Ammon's horn (tissue), 1 donor: ENCODE measurements at regions not wholly inside any gene's neighbourhood (a gene's known extent, or its start where the extent isn't known, plus 50 kb on each side); places are given as distances from the start of the nearest gene placed in this dataset.

Experiments used
- DNase-seq: peaks from one replicate; pipeline ENCODE4 v3.0.0-alpha.2; 2016; ENCODE audit warnings: low spot score

DNA sequence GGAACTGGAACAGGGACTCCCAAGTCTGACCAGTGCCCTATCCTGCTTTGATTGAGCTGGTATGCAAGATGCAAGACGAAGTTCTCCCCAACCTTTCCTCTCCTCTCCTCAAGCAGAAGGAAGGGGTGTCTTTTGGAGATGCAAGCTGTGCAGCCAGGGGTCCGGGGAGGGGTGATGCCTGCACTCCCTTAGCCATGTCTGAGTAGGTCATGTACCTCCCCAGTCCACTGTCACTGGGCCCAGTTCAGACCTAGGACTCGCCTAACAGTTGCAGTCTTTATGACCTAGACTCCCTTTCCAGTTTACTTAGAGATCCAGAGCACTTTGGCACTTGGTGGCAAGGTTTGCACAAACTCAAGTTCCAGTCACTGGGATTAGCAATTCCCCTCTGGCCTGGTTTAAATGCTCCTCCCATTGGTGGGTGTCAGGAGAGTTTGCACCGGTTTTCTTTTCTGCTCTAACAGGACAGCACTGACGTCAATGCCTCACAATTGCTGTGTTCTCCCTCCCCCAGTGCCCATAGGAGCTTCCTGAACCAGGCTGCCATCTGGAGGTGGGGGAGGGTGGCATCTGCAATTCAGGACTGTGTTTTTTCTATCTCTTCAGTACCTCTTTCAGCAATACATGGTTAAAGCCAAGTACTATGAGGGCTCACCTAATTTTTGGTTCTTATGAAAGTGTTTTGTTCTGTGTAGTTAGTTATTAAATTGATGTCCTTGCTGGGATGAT, 782.2 kb downstream of the ARAP2 start:
- DNase-seq, result peak; percentile 7

DNA sequence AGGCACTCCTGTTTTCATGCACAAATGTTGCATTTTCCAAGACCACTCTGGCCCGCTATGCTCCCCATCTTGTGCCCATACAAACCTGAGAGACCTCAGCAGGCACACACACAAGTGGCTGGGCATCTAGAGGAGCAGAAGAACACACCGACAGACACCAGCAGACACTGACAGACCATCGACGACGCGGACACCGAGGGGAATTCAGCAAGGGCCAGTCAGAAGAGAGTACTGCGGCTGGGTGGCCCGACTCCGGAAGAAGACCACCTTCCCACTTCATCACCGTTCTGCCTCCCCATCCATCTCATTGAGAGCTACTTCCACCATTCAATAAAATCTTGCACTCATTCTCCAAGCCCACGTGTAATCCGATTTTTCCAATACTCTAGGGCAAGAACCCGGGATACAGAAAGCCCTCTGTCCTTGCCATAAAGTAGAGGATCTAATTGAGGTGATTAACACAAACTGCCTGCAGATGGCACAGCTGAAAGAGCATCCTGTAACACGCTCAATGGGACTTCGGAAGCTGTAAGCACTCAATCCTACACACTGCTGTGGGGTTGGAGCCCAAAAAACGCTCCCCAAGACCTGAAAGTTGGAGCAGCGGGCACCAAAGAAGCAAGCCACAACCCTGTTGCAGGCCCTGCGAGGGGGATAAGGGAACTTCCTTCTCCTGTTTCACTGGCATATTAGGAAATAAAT, 780.9 kb downstream of the ARAP2 start:
- DNase-seq, result peak; percentile 14

DNA sequence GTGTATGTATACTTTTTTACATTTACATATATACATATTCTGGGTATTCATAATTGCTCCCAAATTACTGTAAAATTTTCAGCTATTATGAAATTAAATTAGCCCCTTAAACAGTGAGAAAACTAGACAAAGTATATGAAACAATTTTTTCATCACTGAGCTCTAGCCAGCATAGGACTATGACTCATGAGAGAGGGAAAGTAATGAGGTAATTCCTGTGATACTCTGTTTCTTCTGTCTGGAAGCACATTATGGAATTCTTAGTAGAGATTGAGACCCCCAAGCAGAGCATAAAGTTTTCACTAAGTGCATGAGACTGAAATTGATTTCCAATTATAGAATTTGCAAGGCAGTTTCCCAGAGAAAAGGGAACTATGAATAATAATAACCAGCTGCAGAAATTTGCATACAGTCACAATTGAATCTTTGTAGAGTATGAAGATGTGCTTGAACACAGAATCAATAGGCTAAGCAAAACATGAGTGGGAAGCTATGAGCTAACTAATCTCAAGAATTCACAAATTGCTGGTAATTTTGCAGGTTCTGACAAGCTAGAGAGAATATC, 779.3 kb downstream of the ARAP2 start:
- peak; percentile 24 for DNase-seq

DNA sequence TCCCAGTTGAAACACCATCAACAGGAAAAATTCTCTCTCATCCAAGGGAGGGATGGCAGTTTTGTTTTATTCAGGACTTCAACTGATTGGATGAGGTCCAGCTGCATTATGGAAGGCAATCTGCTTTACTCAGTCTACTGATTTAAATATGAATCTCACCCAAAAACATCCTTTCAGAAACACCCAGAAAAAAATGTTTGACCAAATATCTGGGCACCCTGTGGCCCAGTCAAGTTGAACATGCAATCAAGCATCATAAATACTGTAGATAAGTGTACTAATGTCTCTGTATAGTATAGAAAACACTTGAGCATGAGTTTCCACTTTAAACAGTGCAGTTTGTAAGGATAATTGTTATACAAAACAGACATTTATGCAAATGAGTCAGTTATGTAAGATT, 753.2 kb downstream of the ARAP2 start:
- no peak for DNase-seq

DNA sequence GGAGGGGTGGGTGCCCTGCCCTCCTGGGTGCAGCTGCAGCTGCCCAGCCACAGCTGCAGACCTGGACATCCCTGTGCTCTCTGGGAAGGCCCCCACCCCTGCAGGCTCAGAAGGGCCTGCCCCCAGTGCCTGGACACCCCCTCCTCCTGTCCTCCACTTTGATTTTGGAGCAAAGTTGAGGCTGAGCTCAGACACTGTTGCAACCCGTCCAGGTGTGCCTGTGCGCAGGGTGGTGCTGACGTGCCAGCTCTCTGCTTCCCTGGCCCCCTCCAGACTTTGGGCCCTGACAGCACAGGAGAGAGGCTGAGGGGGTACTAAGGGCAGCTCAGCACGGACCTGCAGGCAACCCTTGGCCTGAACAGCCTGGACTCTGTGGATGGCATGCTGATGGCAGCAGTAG, 750.3 kb downstream of the ARAP2 start:
- no peak for DNase-seq

DNA sequence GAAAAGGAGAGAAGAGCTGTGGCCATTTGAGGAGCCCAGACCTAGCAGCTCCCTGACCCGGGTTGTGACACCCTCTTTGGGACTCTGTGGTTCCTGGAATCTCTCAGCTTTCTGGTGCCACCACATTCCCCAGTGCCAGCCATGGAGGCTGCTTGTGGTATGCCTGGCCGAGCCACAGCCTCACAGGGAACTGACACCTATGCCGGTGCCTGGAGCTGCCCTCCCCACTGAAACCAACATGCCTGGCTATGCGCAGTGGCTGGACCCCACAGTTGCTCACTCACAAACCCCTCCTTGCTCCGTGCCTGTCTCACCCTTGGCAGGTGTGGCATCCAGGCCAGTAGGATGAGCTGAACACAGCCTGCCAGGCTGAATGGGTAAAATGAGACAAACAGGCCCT, 749.4 kb downstream of the ARAP2 start:
- no peak for DNase-seq

DNA sequence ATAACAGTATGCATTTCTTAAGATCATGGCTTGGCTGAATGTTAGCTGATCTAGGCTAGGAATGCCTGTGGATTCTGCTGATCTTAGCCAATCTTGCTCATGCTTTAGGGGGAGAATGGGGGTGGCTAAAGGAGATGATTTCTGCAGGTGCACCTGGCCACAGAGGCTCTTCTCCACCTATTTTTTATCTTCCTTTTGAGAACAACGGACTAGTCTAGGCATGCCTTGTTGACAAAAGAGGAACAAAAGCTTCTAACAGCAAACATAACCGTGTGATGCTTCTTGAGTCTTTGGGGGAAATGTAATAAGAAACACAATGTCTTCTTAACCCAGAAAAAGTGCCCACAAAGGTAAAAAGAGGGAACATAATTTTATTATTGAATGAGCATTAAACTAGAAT, 743.5 kb downstream of the ARAP2 start:
- no peak for DNase-seq

DNA sequence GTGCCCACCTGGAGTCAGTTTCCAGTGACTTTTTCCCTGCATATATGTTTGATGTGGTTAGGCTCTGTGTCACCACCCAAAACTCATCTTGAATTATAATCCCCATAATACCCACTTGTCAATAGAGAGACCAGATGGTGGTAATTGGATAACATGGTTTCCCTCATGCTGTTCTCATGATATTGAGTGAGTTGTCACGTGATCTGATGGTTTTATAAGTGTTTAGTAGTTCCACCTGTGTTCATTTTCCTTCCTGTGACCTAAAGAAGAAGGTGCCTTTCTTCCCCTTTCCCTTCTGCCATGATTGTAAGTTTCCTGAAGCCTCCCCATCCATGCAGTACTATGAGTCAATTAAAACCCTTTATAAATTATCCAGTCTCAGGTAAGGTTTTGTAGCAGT, 740.9 kb downstream of the ARAP2 start:
- DNase-seq, result no peak

DNA sequence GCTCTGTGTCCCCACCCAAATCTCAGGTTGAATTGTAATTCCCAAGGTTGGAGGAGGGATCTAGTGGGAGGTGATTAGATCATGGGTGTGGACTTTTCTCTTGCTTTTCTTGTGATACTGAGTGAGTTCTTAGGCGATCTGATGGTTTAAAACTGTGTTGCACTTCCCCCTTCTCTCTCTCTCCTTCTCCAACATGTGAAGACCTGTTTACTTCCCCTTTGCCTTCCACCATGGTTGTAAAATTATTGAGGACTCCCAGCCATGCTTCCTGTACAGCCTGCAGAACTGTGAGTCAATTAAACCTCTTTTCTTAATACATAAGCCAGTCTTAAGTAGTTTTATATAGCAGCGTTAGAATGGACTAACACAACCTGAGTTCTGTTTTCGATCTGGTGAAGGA, 738.2 kb downstream of the ARAP2 start:
- no peak for DNase-seq

DNA sequence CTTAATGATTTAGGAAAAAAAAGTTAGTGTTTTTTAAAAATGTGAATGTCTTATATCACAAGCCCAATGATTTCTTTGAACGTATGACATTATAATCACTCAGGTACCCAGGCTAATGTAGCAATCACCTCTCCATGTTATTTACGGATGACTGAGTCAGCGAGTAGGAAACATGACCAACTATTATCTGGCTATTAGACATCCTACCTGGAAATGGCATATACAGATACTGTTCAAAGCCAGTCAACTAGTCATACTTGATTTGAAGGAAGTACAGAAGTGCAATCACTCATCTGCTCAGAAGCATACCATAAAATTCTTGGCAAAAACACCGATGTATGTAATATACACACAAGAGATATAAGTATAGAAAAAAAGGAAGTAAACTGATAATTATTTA, 732.5 kb downstream of the ARAP2 start:
- no peak for DNase-seq

DNA sequence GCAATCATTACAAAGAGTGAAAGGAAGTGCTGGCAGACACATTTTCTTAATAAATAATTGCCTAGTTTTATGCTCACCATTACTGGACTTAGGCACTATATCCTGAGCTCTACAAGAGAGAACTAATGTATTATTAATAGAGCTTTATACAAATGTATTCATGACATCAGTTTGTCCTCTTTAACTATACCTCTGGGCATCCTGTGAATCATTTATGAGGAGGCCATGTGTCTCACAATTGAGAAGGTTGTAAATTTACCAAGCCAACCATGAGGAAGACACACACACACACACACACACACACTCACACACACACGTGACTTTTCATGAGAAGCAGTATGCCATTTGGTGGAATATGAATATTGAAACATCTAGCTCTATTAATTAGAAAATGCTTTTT, 728.2 kb downstream of the ARAP2 start:
- DNase-seq, result no peak

DNA sequence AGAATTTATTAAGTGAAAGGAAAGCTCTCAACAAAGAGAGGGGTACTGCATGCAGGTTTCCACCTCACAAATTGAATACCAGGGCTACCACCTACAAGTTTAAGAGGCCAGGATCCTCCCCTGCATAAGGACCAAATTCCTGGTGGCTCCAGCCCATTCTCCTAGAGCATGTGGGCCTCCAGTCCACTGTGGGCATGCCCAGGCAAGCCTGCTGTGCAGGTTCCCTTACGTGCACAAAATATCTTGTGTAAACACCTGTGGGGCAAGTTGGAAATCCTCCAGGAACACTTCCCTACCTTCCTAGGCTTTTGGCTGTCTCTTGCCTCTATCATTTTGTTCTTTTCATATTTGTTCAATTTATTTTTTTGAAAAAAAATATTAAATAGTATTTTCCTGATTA, 724.3 kb downstream of the ARAP2 start:
- no peak for DNase-seq

DNA sequence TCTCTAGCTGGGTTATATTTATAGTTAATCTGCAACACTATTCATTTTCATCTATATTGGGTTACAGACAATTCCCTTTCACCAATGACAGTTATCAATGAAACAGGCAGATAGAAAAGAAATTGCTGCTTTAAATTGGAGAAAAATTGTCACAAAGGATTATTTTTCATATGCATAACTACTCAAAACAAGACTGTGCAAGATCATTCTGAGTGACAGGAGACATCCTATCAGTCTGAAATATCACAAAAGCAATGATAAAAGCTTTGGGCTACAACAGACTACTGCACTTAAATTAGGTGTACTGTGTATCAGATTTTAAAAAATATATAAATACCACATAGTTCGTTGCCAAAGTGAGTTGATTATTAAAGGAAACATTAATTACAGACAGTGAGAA, 722.6 kb downstream of the ARAP2 start:
- DNase-seq, result no peak

DNA sequence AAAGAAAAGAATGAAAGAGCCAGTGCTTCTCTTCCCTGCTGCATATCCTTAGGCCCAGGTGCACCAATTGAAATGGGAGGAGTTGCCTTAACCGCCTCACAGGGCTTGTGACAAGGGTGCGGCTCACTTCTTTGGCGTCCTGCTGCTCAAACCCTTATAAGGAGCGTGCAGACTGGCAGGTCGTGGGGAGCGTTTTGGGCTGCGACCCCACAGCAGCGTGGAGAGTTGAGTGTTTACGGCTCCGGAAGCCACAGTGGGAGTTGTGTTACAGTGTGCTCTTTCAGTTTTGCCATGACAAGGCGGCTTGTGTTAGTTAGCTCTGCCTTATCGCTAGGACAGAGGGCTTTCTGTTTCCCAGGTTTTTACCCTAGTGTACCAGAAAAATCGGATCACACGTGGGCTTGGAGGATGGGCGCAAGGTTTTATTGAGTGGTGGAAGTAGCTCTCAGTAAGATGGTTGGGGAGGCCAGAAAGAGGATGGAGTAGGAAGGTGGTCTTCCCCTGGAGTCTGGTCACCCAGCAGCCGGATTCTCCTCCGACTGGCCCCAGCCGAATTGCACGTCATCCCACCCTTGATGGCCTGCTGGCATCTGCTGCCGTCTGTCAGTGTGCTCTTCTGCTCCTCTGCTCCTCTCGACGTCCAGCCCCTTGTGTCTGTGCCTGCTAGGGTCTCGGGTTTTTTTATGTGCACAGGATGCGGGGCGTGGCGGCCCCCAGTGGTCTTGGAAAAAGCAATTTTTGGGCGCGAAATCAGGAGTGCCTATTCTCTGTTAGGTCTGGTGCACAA, 718.9 kb downstream of the ARAP2 start:
- peak; percentile 20 for DNase-seq

DNA sequence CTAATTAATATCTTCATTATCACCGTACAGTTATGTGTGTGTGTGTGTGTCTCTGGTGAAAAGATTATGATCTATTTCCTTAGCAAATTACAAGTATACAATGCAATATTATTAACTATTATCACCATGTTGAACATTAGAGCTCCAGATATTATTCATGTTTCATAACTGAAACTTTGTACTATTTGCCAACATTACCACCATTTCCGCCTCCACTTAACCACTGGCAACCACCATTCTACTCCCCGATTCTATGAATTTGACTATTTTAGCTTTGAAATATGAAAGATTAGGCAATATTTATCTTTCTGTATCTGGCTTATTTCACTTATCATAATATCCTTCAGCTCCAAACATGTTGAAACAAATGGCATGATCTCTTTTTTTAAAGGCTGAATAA, 717.9 kb downstream of the ARAP2 start:
- no peak for DNase-seq

DNA sequence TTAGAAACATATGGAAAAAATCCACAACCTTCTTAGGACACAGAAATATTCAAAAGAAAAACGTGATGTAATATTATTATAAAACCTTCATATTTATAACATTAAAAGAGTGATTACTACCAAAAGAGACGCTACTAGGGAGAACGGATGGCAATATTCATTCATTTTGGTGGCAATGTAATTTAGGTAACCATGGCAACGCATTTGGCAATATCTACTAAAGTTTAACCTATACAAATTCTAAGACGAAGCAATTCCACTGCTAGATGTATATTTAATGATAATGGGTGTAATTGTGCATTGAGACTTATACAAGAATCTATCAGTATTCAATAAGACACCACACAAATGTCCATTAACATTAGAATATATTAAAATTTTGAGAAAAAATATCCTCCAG, 709.4 kb downstream of the ARAP2 start:
- DNase-seq, result no peak

DNA sequence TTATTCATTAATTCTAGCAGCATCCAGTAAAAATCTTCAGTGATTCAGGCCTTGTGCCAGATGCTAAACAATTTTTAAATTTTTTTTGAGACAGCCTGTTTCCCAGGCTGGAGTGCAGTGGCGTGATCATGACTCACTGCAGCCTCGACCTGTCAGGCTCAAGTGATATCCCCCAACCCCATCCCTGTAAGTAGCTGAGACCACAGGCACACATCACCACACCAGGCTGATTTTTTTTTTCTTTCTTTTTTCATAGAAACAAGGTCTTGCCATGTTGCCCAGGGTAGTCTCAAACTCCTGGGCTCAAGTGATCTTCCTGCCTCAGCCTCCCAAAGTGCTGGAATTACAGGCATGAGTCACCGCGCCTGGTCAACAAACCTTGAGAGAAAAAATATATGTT, 705.5 kb downstream of the ARAP2 start:
- DNase-seq, result no peak

DNA sequence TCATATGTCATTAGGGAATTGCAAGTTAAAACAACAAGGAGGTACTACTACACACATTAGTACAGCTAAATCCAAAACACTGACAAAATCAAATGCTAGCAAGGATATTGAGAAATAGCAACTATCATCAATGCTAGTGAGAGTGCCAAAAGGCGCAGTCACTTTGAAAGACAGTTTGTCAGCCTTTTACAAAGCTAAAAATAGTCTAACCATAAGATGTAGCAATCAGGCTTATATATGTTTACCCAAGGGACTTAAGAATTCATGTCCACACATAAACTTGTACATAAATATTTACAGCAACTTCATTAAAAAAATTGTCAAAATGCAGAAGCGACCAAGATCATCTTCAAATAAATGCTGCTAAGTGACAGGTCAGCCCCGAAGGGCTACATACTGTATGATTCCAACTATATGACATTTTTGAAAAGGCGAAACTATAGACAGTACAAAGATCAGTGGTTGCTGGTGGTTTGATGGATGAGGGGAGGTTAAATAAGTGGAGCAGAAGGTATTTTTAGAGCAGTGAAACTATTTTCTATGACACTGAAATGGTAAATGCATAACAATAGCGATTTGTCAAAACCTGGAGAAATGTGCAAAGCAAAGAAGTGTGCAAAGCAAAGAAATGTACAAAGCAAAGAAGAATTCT, 704.8 kb downstream of the ARAP2 start:
- DNase-seq, result no peak

DNA sequence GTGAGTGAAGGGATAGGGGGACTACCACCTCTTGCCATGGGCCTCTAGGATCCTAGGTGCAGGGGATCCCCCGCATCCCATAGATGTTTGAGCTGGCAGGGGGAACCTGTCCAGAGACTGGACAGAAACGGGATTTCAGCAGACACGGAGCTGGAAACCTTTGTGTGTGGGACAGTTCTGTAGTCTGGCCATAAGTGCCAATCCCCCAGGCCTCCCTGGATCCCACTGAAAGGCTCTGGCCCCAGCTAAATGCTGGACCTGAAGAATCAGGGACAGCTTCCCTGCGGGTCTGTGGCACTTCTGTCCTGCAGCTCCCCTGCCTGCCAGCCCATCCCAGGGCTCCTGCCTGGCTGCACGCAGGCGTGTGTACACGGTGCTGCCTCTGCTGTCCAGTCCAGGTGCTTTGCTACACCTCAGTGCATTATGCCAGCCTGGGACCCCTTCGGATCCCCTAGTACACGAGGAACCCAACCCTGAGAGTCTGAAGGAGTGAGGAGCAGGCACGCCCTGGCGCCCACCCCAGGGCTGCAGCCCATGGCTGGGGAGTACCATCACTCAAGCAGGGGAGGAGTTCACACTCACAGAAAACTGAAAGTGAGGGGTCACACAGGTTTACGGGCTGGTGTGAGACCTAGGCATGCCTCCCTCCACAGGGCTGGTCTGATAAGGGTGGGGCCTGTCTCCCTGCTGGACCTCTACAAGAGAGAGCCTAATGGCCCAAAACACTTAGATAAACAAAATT, 703.0 kb downstream of the ARAP2 start:
- no peak for DNase-seq

DNA sequence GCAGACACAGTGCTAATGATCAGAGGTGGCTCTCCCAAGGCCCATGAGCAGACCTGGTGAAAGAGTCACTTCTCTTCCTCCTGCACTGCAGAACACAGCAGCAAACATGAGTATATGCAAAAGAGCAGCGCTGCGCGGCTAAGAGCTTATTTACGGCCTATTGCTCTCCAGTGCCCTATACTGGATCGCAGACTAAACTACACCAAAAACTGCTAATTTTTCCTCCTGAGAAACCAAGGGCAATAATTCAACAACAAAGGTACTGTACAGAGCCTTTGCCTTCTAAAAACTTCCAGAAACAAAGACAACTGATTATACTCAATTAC, 702.5 kb downstream of the ARAP2 start:
- no peak for DNase-seq

DNA sequence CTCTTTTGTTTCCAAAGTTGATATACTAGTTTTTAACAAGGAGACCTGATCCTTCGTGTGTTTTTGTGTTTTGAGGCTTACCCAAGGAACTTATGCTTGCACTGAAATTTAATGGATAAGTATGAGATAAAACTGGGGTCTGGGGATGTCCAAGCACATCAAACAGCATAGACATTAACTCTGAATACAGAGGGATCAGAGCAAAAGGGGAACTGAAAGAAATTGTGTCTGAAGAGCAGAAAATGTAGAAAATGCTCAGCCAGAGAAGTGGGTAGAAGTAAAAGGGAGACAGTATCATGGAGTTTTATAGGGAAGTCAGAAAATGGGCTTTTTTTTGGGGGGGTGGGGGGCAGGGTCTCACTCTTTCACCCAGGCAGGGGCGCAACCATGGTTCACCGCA, 695.4 kb downstream of the ARAP2 start:
- no peak for DNase-seq

DNA sequence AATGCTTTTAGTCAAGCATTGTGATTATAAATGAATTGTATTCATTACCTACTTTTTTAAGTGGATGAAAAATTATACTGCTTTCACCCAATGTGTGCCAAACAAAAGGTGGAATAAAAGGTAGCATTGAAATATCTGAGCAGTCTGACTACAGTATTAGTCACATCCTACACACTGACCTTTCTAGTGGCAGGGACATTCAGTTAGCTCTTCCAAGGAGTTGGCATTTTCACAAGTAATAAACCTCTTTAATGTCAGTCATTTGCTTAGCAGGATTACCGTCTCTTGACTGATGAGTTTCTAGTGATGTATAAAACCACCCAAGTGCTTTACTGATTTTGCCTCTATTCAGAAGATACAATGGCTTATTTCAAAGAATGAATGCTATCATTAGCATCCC, 687.9 kb downstream of the ARAP2 start:
- no peak for DNase-seq
